OCI-LY1 (cell line): ENCODE measurements at regions not wholly inside any gene's neighbourhood (a gene's known extent, or its start where the extent isn't known, plus 50 kb on each side); places are given as distances from the start of the nearest gene placed in this dataset.

Source experiments
- H2AFZ ChIP-seq: fragments of 200-600 bp; sonication (generic), shearing (Covaris generic); 2 replicates; pipeline ENCODE4 v1.6.0; 2014; ENCODE audit warnings: antibody characterized with exemption, mild to moderate bottlenecking, low read length
- H3F3A ChIP-seq: fragments of 200-600 bp; sonication (generic), shearing (Covaris generic); 2 replicates; pipeline ENCODE4 v1.6.0; 2014; ENCODE audit warnings: mild to moderate bottlenecking, antibody characterized with exemption, low read length, moderate library complexity; ENCODE audit not compliant: insufficient read depth
- H3K27ac ChIP-seq: fragments of 200-600 bp; sonication (generic); 2 replicates; pipeline ENCODE4 v1.5.1; 2014; ENCODE audit warnings: low read length, mixed run types, mild to moderate bottlenecking, low read depth; ENCODE audit not compliant: poor library complexity, severe bottlenecking
- H3K27me3 ChIP-seq: fragments of 200-600 bp; sonication (generic); 2 replicates; pipeline ENCODE4 v1.6.0; 2014; ENCODE audit warnings: antibody characterized with exemption, mild to moderate bottlenecking, low read length, moderate library complexity; ENCODE audit not compliant: insufficient read depth
- H3K36me3 ChIP-seq: fragments of 200-600 bp; sonication (generic); 2 replicates; pipeline ENCODE4 v1.6.1; 2014; ENCODE audit warnings: mild to moderate bottlenecking, antibody characterized with exemption, low read length, moderate library complexity, mixed read lengths; ENCODE audit not compliant: insufficient read depth
- H3K4me1 ChIP-seq: fragments of 200-600 bp; sonication (generic); 2 replicates; pipeline ENCODE4 v1.5.1; 2014; ENCODE audit warnings: mild to moderate bottlenecking, low read length, moderate library complexity; ENCODE audit not compliant: insufficient read depth, severe bottlenecking
- H3K4me2 ChIP-seq: fragments of 200-600 bp; sonication (generic), shearing (Covaris generic); 2 replicates; pipeline ENCODE4 v1.6.1; 2014; ENCODE audit warnings: low read length
- H3K4me3 ChIP-seq: fragments of 200-600 bp; sonication (generic); 2 replicates; pipeline ENCODE4 v1.5.1; 2014; ENCODE audit warnings: low read length, low read depth, mild to moderate bottlenecking, mixed read lengths; ENCODE audit not compliant: poor library complexity, severe bottlenecking
- H3K79me2 ChIP-seq: fragments of 200-600 bp; shearing (Covaris generic); 2 replicates; pipeline ENCODE4 v1.6.1; 2016; ENCODE audit warnings: mixed run types, low read length, mixed read lengths; ENCODE audit not compliant: insufficient read depth
- H3K9ac ChIP-seq: fragments of 200-600 bp; sonication (generic), shearing (Covaris generic); 2 replicates; pipeline ENCODE4 v1.6.1; 2014; ENCODE audit warnings: mild to moderate bottlenecking, low read length, mixed read lengths
- H3K9me2 ChIP-seq: fragments of 200-600 bp; sonication (generic), shearing (Covaris generic); 2 replicates; pipeline ENCODE4 v1.6.1; 2014; ENCODE audit warnings: low read depth, mild to moderate bottlenecking, low read length, mixed read lengths
- H3K9me3 ChIP-seq: fragments of 200-600 bp; shearing (Covaris generic); 2 replicates; pipeline ENCODE4 v1.6.1; 2014; ENCODE audit warnings: low read length, mixed read lengths
- H4K20me1 ChIP-seq: fragments of 200-600 bp; sonication (generic), shearing (Covaris generic); 2 replicates; pipeline ENCODE4 v1.6.0; 2016; ENCODE audit warnings: mild to moderate bottlenecking, low read length; ENCODE audit not compliant: insufficient read depth
- EZH2 ChIP-seq: fragments of 200-600 bp; sonication (generic), shearing (Covaris generic); IDR thresholded peaks from 2 replicates; pipeline ENCODE4 v1.8.0; 2017; ENCODE audit warnings: borderline replicate concordance, mixed run types, mild to moderate bottlenecking, antibody characterized with exemption, low read length, moderate library complexity, mixed read lengths
- TF ChIP-seq, protein P1 (sequence below): fragments of 200-600 bp; sonication (generic), shearing (Covaris generic); IDR thresholded peaks from 2 replicates; pipeline ENCODE4 v1.5.1; 2017; ENCODE audit warnings: mild to moderate bottlenecking, antibody characterized with exemption, low read length, moderate library complexity, mixed read lengths

DNA sequence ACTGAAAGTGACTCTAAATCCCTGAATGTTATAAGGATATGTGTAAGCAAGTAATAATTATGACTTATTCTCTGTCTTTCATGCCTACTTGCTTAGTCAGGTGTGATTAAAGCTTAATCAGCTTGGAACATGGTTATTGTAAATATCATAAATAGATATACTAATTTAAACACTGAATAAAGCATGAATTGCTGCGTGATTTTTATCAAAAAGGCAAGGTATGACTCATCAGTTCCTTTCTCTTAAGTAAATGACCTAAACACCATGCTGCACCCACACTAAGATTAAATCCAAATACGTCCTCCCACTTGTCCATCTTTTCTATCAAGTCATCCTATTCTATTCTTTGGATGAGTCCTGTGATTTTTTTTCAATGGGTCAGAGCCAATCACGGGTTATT is 124.6 kb upstream of the MTAP start:
- Histone ChIP-seq H3K4me3 (no peak overlapping the region), H3K4me2 (no peak overlapping the region)

DNA sequence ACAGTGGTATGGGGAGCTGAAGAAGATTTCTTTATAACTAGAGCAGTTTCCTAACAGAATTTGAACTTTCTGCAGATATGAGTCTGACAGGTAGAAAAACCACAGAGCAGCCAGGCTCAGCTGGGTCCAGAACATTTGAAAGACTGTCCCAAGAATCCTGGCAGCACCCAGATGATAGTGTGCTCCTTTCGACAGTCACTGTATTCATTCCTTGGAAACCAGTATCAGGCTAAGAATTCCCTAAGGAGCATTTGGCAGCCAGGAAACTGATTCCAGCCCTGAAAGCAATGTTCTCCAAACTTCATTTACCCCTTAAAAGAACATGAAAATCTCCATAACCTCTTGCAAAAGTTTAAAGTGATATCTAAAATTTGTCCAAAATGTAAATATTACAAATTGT is 123.0 kb upstream of the MTAP start:
- Histone ChIP-seq H3K4me3 (no peak overlapping the region), H3K27me3 (no peaks in the 10 kb centered on the region), H3K79me2 (no peaks in the 10 kb centered on the region), H3K4me1 (no peaks in the 10 kb centered on the region), H2AFZ (no peak overlapping the region), H3K9me2 (no peaks in the 10 kb centered on the region), H3K9me3 (no peaks in the 10 kb centered on the region), H3K27ac (no peak overlapping the region), H3F3A (no peaks in the 10 kb centered on the region), H3K36me3 (no peaks in the 10 kb centered on the region), H3K4me2 (no peak overlapping the region), H3K9ac (no peak overlapping the region), H4K20me1 (no peaks in the 10 kb centered on the region)
- TF ChIP-seq, protein P1, sequence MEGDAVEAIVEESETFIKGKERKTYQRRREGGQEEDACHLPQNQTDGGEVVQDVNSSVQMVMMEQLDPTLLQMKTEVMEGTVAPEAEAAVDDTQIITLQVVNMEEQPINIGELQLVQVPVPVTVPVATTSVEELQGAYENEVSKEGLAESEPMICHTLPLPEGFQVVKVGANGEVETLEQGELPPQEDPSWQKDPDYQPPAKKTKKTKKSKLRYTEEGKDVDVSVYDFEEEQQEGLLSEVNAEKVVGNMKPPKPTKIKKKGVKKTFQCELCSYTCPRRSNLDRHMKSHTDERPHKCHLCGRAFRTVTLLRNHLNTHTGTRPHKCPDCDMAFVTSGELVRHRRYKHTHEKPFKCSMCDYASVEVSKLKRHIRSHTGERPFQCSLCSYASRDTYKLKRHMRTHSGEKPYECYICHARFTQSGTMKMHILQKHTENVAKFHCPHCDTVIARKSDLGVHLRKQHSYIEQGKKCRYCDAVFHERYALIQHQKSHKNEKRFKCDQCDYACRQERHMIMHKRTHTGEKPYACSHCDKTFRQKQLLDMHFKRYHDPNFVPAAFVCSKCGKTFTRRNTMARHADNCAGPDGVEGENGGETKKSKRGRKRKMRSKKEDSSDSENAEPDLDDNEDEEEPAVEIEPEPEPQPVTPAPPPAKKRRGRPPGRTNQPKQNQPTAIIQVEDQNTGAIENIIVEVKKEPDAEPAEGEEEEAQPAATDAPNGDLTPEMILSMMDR = no peak
- TF ChIP-seq EZH2 = no peak

More for the DNA sequence above, 124.6 kb upstream of the MTAP start:
- Histone ChIP-seq H3K9me3 (no peaks in the 10 kb centered on the region), H3K4me1 (no peaks in the 10 kb centered on the region), H2AFZ (no peak overlapping the region), H3K9ac (no peak overlapping the region), H4K20me1 (no peaks in the 10 kb centered on the region), H3K9me2 (no peaks in the 10 kb centered on the region), H3K36me3 (no peaks in the 10 kb centered on the region), H3K27me3 (no peaks in the 10 kb centered on the region), H3K27ac (no peak overlapping the region), H3F3A (no peaks in the 10 kb centered on the region), H3K79me2 (no peaks in the 10 kb centered on the region)
- TF ChIP-seq, protein P1 = no peak
- TF ChIP-seq EZH2 = no peak

DNA sequence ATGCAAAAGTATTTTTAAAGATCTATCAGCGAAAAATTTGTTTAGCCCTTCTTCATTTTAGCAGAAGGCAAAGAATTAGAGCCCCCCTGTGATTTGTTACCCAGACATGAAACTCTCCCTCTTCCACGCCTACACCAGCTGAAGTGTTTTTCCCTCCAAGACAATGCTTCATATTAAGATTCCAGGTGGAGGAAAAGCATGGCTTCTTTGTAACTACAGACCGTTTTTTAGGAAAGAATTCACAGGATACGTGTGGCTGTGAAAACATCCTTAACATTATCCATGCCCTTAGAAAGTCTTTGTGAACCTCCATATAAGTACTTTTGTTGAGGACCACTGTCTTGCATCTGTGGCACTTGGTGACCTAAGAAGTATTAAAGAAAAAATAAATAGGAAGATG is 121.8 kb upstream of the MTAP start:
- no peaks in the 10 kb centered on the region for H3K4me1 ChIP-seq
- TF ChIP-seq, protein P1 = no peak
- no peak for TF ChIP-seq EZH2
- H2AFZ ChIP-seq = no peak overlapping the region
- H3K36me3 ChIP-seq = no peaks in the 10 kb centered on the region
- no peak overlapping the region for H3K4me2 ChIP-seq
- no peaks in the 10 kb centered on the region for H4K20me1 ChIP-seq
- H3F3A ChIP-seq = no peaks in the 10 kb centered on the region
- H3K9ac ChIP-seq = no peak overlapping the region
- no peak overlapping the region for H3K4me3 ChIP-seq
- H3K9me3 ChIP-seq = no peaks in the 10 kb centered on the region
- H3K9me2 ChIP-seq = no peaks in the 10 kb centered on the region
- no peak overlapping the region for H3K27ac ChIP-seq
- no peaks in the 10 kb centered on the region for H3K27me3 ChIP-seq
- H3K79me2 ChIP-seq = no peaks in the 10 kb centered on the region
